Stimulated activated naive CD8-positive, alpha-beta T cell treated with anti-CD3 and anti-CD28 coated beads, Interleukin-15, Interleukin-2, amounts not matched to agents 100 U/mL and 50 U/mL, for 24 hours (primary cell): ENCODE measurements at regions not wholly inside any gene's neighbourhood (a gene's known extent, or its start where the extent isn't known, plus 50 kb on each side); places are given as distances from the start of the nearest gene placed in this dataset.
A peak's percentile ranks its signal among the peaks of the same experiment; 100 is the strongest.

ENCODE experiments used
- ATAC-seq: fragments of 150-1000 bp; cut with Tn5 transposase; one replicate; pipeline ENCODE4 v1.10.0; 2021
- DNase-seq: peaks from one replicate; pipeline ENCODE4 v3.0.0; 2021

DNA sequence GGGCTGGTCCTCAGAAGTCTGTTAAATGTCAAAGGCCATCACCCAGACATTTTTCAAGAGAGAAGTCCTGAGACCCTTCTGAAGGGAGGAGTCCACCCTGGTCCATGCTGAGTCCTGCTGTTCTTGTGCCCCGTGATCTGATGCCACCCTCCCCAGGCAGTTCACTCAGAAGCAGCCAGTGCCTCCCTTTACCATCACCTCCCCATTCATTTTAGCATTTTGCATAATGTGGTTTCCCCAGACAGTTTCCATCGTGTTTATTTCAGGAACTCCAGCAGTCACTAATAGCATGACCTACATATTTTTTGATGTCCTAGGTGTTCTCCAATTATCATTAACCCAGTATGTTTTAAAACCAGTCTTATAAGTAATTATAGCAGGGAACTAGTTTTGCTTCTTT is 353.0 kb upstream of the CDH5 start:
- ATAC-seq, result no peak
- no peak for DNase-seq

DNA sequence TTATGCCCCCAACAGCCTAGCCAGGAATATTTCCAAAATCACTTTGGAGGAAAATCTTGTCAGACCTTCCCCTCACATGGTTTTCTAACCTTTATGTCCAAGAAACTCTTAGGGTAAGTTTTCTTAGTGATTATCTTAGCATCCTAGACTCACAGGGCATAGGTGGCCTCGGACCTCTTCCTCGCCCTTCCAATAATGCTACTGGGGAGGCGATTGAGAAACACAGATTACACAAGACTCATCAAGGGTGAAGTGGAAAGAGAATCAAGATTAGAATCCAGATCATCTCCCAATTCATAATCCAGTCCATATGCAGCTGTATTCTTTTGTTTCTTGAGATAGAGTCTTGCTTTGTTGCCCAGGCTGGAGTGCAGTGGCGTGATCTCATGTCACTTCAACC is 358.4 kb upstream of the CDH5 start:
- DNase-seq (no peak), ATAC-seq (no peak)

DNA sequence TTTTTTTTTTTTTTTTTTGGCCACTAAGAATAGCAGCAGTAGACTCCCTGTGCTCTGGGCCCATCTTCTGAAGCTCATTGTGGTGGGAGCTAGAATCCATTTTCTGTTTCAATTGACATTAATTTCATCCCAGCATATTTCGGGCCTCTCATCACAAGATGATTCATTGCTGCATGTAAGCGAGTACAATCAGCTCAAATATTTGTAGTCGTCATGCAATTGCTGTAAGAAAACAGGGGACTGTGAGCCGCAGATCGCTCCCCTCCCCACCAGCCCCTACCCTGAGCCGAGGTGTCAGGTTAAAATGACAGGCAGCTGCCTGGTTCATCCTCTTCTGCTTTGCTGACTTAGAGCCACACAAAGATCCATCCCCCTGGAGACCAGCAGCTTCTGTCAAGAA is 358.8 kb upstream of the CDH5 start:
- DNase-seq (no peak), ATAC-seq (no peak)

DNA sequence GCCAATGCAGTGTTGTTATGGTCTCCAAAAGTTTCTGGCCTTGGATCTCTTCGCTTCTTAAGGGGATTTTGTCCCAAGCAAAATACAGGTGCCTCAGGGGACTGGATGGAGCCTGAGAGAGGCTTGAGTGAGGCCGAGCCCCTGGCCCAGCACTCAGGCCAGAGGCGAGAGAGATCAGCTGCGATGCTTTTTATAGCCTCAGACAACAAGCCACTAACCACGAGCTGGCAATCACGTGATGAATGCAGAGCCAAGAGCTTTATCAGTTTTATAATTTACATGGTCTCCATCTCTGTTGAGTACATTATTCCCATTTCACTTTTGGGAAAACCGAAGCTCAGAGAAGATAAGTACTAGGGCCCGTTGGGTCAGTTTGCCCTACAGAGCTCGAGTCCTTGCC is 360.0 kb upstream of the CDH5 start:
- DNase-seq (no peak), ATAC-seq (no peak)

DNA sequence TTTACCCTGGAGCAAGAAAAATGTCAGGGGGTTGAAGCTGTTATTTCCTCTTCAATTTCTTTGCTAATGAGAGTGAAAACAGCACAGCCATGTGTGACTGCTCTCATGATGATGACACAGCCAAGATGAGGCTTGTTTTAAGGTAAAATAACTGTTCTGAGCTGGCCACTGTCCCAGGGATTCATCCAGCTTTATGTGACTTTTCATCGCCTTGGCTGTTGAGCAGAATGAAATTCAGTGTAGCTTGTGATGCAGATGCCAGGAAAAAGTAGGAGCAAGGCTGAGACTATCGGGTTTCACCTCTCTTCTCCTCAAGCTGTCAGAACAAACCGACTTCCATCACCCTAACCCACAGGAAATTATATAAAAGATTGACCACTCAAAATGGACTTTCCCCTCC is 361.8 kb upstream of the CDH5 start:
- no peak for ATAC-seq

DNA sequence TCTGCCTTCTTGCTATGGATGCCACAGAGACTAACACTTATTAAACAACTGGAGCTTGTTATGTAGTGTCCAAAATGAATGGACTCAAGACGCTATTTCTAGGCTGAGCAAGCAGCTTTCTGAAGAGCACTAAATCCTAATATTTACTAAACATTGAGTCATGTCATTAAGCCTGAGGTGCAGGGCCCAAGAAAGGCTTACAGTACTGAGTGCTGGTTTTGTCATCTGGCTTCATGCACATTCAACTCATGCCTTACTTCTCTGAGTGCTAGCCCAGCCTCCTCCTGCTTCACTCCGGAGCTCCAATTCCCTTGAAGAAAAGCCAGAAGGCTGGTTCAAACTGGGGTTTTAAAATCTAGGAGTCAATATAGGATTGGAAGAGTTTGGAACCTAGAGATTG is 363.3 kb upstream of the CDH5 start:
- no peak for ATAC-seq
- no peak for DNase-seq

More for the DNA sequence above, 361.8 kb upstream of the CDH5 start:
- DNase-seq, result no peak

DNA sequence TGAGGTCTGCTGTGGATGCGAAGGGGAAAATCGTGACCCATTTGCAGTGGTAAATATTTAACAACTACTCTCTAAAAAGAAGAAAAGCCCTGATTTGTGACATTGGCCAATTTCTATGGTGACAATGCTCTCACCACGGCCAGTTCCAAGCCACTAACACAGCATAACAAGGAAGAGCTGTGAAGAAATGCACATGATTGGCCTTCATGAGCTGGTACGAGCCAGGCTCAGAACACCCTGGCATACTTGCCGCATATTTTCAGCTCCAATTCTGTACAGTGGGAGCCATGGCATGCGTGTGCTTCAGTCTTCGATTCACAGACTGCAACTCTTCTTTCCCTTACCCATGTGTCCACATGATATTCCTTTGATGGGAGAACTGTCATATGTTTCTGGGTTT is 363.9 kb upstream of the CDH5 start:
- DNase-seq (no peak), ATAC-seq (no peak)

DNA sequence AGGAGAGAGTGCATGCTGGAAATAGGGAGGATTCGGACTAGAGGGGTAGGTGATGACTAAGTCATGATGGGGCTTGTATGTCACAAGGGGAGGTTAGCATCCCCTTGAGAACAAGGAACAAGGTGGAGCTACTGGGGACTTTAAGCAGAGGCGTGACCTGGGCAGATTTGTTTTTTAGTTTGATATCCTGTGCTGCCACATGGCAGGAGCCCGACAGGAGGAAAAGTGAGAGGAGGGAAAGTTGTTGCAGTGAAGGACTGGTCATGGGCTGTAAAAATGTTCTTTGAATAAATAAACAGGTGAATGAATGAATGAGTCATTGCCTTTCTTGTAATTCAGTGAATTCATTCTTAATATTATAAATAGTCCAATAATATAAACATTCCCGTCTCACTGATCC is 365.1 kb upstream of the CDH5 start:
- no peak for ATAC-seq

DNA sequence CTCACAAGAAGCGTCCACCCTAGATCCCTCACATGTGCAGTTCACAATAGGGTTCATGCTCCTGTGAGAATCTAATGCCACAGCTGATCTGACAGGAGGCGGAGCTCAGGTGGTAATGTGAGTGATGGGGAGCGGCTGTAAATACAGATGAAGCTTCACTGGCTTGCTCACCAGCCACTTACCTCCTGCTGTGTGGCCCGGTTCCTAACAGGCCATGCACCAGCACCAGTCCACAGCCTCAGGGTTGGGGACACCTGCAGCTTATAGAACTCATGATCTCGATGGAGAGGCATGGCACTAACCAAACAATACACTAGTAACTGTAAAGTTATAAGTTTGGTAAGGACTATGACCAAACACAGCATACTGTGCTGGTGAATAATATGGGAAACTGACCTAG is 368.0 kb upstream of the CDH5 start:
- ATAC-seq (no peak), DNase-seq (no peak)

More for the DNA sequence above, 365.1 kb upstream of the CDH5 start:
- no peak for DNase-seq

DNA sequence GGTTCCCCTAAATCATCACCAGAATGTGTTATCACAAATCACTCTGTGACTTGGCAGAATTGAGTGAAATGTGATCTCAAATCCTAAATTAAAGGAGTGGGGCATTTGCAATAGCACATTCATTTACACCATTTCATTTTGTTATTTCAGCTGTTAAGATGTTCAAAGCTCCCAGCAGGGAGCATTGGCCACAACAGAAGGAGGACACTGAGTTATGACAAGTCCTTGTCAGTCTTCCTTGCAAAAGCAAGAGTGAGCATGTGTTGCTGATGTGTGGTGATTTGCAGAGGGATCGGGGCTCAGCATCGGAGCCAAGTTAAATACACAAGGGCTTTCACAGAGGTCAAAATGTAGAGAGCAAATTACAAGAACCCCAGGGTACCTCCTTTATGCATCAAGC is 372.2 kb upstream of the CDH5 start:
- no peak for ATAC-seq
- no peak for DNase-seq

DNA sequence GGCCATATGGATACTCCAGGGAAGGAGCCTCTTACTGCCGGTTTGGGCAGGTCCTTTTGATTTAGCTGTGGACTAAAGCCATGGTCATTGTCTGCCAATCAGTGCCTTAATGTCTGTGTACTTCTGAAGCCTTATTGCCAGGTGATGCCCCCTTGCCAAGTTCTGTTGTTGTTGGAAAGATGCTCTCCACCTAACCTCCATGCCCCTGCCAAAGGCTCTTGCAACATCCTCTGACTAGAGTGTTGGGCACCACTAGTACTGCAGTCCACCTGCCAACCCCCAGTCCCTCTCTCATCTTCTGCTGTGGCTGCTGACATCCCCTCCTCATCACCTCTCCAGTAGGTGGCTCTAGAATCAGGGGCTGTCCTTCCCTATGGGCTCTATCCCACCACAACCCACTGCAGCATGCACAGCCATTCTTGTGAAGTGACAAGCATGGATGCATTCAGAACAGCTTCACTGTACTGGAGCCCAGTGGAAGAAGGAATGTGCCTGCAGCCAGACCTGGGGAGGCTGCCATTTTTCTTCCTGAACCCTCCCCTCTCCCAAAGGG is 375.3 kb upstream of the CDH5 start:
- DNase-seq, result no peak
- peak; percentile 32 for ATAC-seq

DNA sequence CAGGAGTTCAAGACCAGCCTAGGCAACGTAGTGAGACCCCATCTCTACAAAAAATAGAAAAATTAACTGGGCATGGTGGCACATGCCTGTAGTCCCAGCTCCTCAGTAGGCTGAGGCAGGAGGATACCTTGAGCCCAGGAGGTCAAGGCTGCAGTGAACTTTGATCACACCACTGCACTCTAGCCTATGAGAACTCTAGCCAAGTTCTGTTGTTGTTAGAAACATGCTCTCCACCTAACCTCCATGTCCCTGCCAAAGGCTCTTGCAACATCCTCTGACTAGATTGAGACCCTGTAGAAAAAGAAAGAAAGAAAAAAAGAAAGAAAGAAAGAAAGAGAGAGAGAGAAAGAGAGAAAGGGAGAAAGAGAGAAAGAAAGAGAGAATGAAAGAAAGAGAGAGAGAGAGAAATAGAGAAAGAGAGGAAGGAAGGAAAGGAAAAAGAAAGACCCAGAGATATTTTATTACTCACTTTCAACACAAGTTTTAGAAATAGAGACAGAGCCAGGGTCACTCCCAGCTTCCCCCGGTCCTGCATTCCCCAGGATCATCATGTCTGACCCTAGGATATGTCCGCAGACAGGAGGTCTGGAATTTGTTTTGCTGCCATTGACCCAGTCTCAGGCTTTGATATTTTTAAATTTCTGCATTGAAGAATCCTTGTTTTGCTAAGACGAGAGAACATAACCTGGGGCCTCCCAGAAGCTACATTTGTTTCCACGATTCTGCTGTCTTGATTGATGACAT is 376.5 kb upstream of the CDH5 start:
- no peak for DNase-seq

DNA sequence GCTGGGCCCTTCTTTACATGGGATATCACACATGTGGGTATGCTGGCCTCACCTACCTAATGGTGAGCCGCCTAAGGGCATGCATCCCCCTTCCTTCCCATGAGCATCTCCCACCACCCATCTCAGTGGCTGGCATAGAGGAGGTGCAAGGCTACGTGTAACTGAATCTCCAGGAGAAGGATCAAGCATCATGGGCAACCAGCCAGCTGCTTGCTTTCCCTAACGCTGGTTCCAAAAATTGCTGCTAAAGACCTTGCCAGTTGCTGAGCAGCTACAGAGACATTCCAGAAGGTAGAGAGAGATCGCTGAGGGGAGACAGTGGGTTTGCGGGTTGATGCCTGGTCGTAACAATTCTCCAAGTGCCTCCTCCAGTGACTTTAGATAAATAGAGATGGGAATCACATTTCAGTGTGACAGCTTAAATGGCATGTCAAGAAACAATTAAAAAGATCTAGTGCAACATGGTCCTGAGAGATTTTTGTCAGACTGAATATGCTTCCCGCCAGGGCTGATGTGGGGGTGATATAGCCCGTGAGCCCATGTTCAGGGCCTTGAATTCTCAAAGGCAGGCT is 378.4 kb upstream of the CDH5 start:
- no peak for ATAC-seq
- no peak for DNase-seq

More for the DNA sequence above, 376.5 kb upstream of the CDH5 start:
- no peak for ATAC-seq

DNA sequence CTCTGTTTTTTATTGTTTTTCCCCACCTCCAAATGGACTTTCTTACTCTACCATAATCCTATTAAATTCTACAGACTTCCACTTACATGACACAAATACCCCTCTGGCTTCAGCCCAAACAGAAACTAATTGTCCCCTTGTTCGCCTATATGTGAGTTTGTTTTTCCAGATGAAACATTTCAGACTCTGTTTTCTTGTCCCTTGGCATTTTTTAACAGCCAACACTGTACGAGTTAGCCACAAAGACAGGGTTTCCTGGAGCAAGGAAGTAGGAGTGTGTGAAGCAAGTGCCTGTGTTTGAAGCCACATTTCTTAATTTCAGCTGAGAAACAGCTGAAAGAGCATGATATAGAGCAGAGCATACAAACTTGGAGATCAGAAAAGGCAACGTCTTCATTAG is 382.2 kb upstream of the CDH5 start:
- DNase-seq (no peak), ATAC-seq (no peak)

DNA sequence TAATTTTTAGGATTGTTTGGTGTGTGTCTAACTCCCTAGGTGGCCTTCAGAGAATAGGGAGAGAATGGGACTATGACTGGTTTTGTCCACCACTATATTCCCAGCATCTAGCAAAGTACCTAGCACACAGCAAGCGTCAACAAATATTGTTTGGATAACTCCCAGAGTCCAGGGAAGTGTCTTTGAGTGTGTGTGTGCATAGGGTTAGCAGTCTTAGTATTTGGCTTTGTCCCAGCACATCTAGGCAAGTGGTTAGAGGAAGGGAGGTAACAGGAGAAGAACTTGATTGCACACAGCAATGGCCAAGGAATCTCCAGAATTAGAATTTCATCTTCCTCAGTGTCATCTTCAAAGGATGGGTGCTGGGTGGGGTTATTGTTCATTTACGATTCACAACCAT is 385.4 kb upstream of the CDH5 start:
- no peak for ATAC-seq
- no peak for DNase-seq

DNA sequence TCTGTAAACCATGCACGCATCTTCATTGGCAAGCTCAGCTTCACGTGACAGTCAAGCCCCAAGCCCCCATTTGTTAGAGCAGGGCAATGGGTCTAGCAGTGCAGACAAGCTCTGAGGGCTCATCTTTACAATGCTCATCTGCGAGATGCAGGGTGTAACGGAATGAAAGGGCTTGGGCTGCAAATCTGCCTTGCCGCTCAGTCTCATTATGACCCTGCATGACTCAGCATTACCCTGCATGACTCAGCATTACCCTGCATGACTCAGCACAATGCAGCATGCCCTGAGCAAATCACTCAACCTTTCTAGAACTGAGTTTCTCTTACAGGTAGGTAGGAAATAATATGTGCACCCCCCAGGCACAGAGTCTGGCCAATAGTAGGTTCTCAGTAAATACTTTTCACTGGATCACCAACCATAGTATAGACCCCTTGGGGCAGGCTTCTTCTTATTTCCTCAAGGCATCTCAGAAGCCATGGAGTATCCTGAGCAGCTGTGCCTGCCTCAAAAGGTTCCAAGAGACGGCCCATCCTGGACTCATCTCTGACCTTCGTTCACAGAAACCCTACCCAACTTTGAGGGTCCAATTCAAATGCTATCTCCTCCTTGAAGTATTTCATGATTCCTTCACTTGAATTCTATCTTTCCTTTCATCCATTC is 391.3 kb upstream of the CDH5 start:
- ATAC-seq, result no peak
- no peak for DNase-seq

DNA sequence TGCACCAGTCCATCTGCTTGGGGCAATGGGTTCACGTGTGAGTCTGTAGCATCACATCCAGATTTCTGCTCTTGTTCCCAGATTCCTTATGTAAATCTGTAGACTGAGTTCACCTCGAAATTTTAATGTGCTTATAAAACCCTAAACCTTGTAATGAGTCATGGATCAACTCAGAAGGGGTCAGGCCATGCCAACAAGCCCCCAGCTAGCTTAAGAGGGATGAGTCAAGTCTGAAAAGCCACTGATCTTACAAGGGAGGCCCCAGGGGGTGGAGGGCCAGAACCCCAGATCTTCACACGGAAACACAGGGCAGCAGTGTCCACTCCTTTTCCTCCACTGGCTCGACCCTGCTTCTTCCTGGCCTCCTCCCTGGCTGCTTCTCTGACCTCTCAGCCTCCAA is 399.1 kb upstream of the CDH5 start:
- DNase-seq, result no peak
- ATAC-seq, result no peak

DNA sequence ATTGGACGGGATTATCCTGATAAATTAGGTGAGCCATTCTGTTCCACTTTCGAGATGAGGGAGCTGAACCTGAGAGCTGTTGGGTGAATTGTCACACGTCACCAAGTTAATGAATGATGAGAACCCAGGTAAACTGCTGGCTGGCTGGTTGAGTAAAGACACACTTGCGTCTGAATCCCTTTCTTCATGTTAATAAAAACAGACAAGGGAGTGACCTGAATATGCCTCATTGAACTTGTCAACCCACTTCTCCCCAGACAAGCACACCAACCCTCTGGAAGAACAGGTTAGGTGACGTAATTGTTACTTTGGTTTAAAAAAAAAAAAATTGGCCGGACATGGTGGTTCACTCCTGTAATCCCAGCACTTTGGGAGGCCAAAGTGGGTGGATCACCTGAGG is 400.9 kb upstream of the CDH5 start:
- ATAC-seq (no peak), DNase-seq (no peak)

DNA sequence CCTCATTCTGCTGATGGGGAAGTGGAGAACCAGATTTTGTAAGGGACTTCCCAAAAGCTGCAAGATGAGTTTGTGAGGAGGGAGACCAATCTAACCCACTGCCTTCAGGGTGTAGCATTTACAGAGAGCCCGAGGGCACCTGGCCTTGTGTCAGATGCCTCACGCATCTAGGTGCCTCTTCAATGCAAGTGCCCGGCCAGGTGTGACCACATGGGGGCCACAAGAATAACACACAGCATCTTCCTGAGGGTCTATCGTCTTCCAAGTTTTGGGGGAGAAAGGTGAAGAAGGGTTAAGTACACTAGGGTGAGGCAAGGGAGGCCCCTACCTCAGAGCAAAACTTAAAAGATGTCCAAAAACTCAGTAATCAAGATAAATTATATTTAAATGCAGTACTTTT is 401.7 kb upstream of the CDH5 start:
- DNase-seq, result no peak
- ATAC-seq, result no peak

DNA sequence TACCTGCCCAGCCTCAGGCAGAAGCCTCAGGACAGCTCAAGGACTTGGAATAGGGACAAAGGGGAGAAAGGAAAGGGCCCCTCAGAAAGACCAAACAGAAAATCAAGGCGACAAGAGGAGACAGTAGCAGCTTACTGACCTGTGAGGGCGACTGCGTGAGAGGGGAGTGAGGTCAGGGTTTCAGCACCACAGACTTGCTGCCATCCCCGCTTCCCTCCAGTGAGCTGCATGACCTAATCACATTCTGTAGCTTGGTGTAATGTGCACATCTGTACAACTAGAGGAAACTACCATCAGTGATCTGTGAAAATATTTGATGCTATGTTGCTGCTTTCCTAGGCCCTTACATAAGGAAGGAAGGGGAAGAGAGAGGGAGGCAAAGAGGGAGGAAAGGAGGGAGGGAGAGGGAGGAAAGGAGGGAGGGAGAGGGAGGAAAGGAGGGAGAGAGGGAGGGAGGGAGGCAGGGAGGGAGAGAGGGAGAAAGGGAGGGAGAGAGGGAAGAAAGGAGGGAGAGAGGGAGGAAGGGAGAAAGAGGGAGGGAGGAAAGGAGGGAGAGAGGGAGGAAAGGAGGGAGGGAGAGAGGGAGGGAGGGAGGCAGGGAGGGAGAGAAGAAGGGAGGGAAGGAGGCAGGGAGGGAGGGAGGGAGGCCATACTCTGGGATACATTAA is 404.9 kb upstream of the CDH5 start:
- no peak for DNase-seq

DNA sequence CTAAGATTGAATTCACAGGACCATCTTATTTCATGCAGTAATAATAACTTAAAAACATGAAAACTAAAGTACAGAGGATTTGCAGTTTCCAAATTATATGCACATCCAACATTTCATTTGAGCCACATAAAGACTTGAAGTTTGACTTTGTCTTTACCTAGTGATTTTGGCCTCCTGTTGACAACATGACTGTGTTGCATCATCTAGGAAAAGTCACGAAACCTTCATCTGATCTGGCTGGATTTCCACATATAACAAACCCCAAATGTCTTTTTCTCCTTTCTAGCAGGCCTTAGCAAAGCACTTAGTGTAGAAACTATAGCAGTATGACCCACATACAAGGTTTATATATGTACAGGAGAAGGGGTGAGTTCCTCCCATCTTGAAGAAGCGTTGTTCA is 406.5 kb upstream of the CDH5 start:
- ATAC-seq, result no peak
- DNase-seq, result no peak

More for the DNA sequence above, 404.9 kb upstream of the CDH5 start:
- ATAC-seq, result no peak

DNA sequence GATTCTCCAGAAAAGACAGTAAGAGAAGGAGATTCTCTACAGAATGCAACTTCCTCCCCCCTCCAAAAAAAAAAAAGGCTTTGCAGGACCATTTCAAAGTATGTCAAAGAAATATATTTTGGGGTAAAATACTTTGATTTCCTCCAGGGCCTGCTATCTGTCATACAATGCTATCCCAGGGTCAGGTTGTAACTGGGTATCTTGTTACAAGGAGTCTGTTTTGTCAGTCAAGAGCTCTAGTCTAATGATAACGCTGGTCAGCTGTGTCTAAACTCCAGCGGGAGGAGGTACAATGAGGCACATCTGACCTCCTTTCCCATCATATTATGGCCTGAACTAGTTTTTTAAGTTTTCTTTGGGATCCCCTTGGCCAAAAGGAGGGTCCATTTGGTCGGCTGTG is 408.4 kb upstream of the CDH5 start:
- no peak for DNase-seq
- no peak for ATAC-seq

DNA sequence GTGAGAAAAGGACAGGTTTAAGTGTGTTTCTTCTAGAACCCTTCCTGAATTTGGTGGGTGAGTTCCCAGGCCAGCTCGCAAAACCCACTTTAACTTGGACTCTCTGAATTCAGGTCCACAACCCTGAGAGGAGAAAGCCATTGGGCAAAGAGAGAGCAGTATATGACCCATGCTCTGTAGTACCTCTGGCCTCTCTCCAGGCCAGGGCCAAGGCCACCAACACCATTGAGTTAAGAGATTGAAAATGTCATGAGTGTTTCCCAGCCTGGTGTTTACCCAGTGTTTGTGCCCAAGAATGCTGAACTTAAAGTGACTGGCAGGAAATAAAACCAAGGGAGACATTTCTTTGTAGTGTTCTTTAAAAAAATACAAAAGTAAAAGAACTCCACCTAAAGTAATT is 410.4 kb upstream of the CDH5 start:
- ATAC-seq (no peak), DNase-seq (no peak)
